SIG-M5 (cell line): ENCODE measurements at regions not wholly inside any gene's neighbourhood (a gene's known extent, or its start where the extent isn't known, plus 50 kb on each side); places are given as distances from the start of the nearest gene placed in this dataset.
"Not testable (repeated sequence)": the region's sequence is repeated elsewhere in the genome, so short reads cannot be mapped to it uniquely, and the experiment has no call there.

ENCODE experiments used
- DNase-seq: peaks from one replicate; lab custom pipeline; 2025; lab: John Stamatoyannopoulos, UW

DNA sequence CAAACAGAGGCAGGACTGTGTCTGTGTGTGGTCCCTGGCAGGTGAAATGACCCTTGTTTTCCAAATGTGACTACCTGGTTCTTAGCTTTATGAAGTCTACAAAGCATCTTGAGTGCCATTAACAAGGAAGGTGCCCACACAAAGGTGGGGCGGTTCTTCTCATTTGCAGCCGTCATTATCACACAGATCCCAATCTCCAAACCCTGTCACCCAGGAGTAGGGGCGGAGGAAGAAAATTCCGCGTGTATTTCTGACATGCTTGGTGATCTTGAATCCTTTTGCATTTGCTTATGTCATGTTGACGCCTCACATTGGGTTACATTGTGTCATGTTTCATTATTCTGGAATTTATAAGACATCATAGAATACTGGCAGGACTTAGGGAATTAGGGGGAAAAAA, 277.3 kb downstream of the VRK1 start:
- DNase-seq, result no peak

DNA sequence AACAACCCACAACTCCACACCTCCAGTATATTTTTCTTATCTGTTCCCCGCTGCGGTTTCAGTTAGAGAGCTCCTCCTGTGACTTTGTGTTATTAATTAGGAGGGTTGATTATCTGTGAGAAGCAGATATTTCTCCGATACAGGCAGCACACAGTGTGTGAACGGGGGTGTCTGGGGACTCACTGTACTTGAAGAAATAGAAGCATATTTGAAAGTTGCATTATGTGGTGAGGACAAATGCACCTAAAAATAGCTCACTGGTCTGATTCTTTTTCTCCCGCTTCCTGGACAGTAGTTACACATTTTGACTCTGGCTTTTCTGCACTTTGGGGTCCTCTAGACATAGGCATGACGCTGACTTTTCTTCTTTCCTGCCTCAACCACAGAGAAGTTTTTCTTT, 277.7 kb downstream of the VRK1 start:
- DNase-seq, result no peak

DNA sequence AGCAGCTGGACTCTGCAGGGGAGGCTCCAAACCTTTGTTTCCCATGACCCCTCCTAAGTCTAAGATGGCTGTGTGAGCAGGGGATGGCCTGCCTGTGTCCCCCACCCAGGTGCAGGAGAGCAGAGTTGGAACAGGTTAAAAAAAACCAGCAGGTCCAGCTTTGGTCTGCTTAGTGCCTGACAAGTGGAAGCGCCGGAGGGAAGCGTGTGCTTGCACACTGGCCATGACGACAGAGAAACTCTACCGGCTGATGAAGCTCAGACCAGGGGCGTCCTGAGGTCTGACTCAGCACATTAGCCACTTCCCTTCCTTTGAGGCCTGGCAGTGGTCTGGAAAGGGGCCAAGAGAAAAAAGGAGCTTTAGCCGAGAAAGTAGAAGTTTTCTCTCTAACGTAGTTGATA, 280.1 kb downstream of the VRK1 start:
- no peak for DNase-seq

DNA sequence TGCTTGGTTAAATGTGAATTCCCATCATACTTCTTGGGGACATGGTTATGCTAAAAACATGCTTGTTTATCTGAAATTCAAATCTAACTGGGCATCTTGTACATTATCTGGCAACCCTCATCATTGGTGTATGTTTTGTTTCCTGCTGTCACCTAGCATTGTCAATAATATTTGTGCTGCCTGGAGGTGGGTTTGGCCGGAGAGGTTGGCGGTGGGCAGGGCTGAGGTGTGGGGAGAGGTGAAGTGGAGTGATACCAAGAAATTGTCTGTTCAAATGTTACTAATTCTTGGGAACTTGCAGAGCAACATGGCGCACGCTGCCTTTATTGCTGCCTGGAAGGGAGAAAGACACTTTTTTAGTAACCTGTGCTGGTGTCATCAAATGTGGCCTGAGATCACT, 280.5 kb downstream of the VRK1 start:
- DNase-seq, result no peak

DNA sequence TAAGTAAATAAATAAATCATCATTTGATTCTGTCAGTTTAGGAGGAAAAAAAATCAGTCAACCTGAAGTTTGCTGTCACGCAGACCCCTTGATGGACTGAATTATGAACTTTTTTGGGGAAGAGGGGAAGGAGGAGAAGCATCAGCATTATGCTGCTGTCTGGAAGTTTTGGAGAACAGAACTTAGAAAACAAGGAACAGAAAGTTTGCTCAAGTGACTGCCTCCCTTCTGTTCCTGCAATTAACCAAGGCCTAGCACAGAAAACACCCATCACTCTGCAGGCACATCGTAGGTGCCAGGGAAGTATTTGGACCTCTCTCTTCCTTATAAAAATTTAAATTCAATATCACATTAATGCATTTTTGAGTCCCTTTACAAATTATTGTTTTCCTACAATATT, 283.8 kb downstream of the VRK1 start:
- no peak for DNase-seq

DNA sequence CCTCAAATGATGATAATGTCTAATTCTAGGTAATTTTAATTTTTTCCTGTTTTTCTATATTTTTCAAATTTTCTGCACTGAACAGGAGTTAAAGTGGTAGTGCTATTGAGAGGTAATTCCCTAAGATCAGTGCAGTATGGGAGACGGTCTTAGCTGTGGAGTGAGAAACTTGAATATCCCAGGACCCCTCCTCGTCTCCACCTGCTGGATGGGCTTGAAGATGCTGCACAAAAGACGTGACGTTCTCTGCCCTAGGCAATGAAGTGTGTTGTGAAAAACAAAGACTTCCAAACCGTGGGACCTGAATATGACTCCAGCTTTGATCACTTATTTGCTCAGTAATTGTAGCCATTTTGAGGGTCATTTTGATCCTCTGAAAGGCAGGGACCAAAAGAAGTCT, 298.1 kb downstream of the VRK1 start:
- DNase-seq, result no peak

DNA sequence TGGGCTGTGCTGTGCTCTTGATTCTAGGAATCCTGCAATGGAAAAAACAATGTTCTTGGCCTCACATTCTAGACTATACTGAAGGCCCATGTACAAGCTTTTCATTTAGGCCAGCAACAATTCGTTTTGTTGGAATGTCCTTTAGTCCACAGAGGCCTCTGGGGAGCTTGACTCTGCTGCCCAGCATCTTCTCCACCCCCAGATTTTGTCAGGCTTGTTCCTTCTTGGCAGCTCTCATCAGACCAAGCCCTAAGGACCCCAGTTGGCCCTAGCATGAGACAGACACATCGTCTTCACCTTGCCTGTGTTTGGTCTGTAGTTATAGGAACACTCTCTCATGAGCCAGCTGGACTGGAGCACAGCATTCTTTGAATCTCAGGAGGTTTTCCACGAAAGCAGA, 300.1 kb downstream of the VRK1 start:
- no peak for DNase-seq

DNA sequence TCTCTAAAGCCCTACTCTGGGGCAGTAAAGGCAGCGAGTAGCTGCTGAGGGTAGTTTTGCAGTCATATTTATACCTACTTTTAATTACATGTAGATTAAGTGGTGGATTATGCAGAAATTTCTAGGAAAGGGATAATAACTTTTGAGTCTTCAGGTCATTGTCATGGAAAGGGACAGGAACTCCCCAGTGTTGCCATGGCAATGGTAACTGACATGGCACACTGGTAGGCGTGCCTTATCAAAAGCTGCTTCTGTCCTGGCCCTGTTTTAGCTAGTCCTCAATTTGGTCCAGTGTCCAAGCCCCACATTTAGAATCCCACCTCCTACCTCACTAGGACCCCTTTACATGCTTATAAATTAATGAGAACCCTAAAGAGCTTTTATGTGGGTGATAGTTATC, 303.1 kb downstream of the VRK1 start:
- DNase-seq, result no peak

DNA sequence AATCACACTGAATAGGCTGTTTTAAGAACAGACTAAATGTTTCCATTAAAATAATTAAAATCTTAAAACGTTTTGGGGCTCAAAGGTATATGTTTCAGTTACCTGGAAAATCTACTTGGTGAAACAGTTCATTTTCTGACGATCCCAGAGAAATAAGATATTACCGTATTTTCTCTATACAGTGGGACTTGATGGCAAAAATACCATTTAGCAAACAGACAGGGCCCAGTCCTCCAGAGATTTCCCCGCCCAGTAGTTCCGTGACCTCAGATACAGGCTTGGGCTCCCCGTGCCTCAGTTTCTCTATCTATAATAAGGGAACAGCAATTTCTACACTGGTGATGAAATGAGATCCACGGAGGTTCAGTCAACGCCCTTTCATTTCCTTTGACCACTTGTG, 304.4 kb downstream of the VRK1 start:
- DNase-seq, result no peak

DNA sequence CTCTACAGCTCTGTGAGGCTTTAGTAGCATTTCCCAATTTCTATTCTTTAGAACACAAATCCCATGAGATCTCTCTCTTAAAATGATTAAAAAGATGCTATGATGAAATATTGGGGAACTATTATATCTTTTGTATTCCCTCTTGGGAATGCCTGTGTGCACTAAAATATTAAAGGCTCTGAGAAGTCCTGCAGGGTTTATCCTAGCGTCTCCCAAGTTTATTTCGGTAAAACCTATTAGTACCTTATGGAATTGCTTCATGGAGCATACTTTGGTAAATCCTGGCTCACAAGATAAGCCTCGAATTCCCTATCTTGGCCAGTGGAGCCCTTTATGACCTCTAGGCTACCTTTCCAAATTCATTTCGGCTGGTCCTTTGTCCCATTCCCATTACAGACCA, 306.8 kb downstream of the VRK1 start:
- DNase-seq, result no peak

DNA sequence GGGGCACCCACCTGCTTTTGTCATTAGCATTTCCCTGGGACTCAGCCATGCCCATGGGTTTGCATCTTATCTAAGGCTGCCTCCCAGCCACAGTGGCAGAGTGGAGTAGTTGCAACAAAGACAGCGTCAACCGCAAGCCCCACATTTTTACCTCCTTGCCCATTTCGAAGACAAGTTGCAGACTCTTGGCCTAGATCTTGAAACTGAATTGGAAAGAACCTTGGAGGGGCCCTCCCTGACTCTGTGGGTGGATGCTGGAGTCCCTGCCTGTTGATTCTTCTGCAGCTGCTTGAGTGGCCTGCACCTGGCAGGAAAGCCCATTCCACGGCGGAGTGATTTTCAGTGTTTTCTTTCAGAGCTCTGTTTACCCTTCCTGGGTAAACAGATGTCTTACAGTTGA, 309.0 kb downstream of the VRK1 start:
- DNase-seq, result no peak

DNA sequence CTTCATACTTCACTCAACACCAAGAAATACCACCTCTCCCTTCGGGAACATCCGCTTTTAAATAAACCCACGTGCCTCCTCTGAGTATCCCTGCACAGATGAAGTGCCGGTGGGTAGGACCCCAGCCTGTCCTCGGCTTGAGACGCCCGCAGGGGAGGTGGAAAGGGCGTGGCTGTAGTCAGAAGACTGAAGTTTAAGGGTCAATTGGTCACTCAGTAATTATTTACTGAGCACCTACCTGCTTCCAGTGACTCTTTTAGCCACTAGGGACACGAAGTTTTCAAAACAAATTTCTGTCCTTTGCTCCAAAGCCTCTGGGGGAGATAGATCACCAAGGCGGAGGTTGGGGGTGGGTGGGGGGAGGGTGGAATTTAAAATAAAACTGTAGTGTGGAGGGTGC, 309.4 kb downstream of the VRK1 start:
- no peak for DNase-seq

DNA sequence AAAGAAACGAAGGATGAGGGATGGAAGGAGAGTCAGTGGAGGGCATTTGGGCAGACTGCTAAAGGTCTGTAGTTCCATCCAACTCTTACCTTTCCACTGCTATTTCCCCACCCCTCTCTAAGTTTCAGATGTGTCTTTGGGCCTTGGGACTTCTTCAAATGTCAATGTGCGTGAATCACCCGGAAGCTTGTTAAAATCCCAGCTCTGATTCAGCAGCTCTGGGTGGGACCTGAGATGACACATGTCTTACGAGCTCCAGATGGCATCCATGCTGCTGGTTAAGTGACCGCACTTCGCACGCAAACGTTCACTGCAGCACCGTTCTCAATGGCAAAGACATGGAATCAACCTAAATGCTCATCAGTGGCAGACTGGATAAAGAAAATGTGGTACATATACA, 309.9 kb downstream of the VRK1 start:
- DNase-seq, result no peak

DNA sequence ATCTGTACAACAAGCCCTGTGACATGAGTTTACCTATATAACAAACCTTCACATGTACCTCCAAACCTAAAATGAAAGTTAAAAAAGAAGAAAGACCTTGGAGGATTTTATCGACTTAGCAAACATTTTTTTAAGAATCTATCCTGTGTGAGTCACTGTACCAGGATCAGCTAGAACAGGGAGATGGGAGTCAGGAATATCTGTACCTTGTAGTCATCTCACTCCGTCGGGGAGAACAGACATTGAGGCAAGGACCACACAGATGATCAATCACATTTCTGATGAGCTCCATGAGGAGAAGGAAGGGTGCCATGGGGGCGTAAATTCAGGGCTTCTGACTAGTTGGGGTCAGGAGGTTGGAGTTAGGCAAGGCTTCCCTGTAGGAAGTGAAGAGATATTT, 310.6 kb downstream of the VRK1 start:
- DNase-seq, result no peak

DNA sequence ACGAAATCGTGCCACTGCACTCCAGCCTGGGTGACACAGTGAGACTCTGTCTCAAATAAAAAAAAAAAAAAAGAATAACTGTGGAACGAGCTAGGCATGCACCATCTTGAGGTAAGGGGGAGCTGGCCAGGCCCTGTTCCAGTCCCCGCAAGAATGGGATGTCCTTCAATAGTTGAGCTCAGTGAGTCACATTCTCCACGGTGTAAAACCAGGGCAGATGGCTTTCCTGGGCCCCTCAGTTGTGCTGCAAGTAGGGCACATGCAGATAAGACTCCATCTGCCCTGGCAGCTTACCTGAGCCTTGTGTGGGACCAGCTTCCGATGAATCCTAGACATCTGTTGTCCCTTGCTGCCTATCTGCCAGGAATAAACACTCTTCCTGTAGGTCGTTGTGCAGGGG, 312.1 kb downstream of the VRK1 start:
- no peak for DNase-seq

DNA sequence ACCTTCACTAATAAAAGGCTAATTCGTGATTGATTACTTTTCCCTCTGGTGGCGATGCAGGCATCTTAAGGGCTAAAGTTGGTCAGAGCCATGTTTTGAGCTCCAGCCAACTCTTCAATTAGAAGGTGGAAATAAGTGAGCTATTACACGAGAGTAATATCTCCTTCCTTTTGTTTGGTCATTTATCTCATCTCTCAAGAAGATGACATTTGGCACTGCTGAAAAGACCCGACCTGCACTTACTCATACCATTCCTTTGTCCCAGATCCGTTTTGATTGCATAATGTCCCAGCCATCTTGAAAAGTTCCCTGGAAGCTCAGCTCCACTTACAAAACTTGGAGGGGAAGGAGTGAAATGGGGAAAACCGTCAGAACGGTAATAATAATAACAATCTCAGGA, 316.2 kb downstream of the VRK1 start:
- no peak for DNase-seq

DNA sequence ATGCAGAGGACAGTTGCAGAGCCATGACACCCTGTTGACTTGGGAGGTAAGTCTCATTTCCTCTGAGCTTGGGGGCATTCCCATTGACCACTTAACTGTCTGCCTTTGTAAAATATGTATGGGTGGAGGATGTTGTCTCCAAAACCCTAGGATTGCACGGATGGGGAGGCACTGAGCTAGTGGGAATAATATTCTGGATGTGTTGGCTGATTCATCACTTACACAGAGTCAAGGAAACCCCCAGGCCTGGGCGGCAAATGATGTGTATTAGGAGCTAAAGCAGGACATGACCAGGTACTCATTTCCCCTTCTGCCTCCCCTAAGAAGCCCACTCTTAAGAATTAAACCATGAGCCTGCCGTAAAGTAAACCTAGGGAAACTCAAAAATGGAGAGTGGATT, 319.4 kb downstream of the VRK1 start:
- DNase-seq, result no peak

DNA sequence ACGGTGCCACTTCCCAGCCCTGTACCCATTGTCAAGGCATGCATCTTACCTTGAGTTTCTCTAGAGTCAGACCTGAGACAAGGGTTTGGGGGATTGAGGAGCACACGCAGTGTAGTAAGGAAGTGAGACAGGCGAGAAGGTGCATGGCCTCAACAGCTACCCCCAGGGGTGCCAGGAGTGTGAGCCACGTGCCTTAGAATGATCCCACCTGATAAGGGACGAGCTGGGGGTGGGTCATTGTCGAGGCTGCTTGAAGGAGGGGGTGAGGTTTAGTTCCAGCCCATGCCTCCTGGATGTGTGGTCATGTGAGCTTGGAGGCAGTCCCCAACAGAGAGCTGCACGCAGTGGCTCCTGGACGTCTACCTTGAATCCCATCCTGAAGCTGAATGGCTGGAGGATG, 320.5 kb downstream of the VRK1 start:
- DNase-seq, result no peak

DNA sequence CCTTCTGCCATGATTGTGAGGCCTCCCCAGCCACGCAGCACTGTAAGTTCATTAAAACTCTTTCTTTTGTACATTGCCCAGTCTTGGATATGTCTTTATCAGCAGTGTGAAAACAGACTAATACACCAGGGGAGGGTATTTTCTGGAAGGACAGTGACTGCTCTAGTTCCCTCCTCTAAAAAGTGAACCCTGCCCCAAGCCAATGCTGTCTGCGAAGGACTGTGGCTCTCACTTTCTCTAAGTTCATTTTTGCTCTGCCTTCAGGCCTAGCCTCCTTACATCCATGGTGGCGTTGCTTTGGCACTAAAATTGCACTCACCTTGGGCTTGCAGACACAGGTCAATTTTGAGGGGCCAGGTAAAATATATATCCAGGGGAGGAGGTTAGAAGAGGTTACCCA, 323.0 kb downstream of the VRK1 start:
- DNase-seq, result no peak

DNA sequence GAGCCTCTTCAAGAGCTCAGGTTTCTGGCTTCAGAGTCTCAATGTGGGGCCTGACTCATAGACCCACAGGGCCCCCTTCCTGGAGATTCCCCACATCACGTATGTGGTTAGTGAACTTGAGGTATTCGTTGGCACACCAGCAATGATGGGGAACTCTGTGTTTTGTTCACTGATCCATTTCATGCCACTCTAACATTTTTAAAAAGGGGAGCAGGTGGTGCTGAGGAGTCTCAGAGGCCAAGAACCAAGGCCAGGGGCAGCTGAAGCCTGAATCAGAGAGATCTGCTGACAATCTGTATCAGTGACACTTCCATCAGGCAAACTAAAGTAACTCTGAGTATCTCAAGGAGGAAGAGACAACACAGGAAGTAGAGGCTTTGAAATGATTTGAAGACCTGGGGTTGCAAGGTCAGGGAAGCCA, 323.4 kb downstream of the VRK1 start:
- no peak for DNase-seq

DNA sequence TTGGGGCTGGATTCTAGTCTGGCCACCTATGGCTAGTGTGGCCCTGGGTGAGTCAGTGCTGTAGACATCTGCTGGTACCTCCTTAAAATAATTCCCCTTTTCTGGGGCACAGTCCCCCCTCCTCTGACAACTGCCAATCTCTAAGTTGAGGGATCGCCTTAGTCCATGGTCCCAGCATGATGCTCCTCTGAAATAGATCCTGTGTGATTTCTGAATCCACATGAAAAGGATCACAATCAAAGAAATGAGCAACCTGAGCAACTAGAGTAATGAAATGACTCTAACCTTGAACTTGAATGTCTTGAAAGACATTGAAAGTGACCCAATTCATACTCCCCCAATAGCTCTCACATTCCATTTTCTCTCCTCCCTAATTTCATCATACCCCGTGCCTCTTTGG, 332.5 kb downstream of the VRK1 start:
- no peak for DNase-seq

DNA sequence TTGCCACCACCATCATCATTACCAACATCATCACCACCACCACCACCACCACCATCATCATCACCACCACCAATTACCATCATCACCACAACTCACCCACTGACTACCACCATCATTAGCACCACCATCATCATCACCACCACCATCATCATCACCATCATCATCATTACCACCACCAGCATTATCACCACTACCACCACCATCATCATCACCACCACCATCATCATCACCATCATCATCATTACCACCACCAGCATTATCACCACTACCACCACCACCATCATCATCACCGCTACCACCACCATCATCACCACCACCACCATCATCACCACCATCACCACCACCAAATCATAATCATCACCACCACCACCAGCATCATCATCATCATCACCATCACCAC, 338.7 kb downstream of the VRK1 start:
- not testable (repeated sequence) for DNase-seq

DNA sequence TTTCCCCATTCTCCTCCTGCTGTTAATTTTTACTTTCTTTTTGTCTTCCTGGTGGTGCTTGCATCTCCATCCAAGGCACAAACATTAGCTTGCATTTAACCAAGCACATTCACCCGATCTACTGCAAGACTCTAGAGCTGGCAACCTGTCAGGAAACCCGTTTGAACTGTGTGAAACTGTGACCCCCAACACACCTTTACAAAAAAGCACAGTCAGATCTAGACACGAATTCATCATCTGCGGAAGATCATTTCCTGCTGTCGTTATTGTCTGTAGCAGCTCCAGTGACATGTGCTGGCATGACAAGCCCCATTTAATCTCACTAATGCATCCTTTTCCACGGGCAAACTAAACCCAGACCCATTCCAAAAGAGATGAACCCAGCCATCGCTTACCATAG, 340.5 kb downstream of the VRK1 start:
- no peak for DNase-seq

DNA sequence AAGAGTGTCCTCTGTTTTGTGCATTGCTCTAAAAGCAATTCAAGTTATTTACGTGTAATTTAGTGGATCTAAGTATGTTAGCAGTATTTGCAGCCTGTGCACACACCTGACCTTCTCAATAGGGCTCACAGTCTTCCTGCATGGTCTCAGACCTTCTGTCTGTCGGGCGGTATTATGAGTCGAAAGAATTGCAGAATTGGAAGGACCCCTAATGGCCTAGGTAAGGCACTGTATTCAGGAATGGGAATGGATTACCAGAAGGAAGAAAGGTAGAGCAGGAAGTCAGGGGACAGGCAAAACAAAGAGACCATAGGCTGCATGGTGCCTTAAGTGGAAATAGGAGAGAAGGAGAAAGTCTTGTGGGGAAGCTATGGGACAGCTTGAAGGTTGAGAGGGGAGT, 341.6 kb downstream of the VRK1 start:
- no peak for DNase-seq

DNA sequence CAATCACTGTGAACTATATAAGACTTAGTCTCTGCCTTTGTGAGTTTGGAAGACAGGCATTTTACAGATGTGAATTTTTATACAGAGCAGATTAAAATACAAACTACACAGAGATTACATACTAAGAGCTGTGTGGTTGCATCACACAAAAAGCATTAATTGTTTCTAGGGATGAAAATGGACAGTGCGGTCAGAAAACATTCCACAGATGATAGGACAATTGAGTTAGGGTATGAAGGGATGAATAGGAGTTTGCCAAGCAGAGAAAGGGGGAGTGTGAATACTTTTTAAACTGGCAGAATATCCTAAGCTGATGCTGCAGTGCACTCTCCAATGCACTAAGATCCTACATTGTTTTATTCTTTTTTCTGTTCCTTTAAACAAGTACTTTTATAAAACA, 345.8 kb downstream of the VRK1 start:
- DNase-seq, result no peak
